Activated CD4-positive, alpha-beta T cell treated with anti-CD3 and anti-CD28 coated beads for 48 hours (primary cell): ENCODE measurements at regions not wholly inside any gene's neighbourhood (a gene's known extent, or its start where the extent isn't known, plus 50 kb on each side); places are given as distances from the start of the nearest gene placed in this dataset.
A peak's percentile ranks its signal among the peaks of the same experiment; 100 is the strongest.

ENCODE experiments used
- DNase-seq: peaks from one replicate; pipeline ENCODE4 v3.0.0-alpha.2; 2020

DNA sequence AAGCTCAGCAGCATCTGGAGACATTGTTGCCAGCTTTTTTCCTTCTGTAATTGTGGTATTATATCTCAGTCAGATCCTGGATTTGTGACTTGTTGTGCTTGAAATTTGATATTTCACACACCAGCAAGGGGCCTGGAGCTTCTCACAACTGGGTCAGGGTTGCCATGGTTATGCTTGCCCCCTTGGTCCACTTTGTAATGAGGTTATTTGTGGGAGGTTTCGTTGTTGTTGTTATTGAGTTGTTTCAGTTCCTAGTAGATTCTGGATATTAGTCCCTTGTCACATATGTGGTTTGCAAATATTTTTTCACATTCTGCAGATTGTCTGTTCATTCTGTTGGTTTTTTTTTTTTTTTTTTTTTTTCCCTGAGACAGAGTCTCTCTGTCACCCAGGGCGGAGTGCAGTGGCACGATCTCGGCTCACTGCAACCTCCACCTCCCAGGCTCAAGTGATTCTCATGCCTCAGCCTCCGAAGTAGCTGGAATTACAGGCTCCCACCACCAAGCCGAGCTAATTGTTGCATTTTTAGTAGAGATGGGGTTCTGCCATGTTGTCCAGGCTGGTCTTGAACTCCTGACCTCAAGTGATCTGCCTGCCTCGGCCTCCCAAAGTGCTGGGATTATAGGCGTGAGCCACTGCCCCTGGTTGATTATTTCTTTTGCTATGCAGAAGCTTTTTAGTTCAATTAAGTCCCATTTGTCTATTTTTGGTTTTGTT lies 80.6 kb upstream of the ETV6 start:
- DNase-seq: no peak

DNA sequence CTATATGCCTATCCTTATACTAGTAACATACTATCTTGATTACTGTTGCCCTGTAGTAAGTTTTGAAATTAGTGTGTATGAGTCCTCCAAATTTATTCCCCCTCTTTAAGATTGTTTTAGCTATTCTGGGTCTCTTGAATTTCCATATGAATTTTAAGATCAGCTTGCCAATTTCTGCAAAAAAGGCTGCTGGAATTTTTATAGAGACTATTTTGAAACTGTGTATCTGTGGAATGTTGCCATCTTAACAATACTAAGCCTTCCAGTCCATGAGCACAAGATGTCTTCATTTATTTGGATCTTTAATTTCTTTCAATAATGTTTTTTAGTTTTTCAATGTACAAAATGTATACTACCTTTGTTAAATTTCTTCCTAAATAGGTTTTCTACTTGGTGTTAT lies 79.8 kb upstream of the ETV6 start:
- DNase-seq: no peak

DNA sequence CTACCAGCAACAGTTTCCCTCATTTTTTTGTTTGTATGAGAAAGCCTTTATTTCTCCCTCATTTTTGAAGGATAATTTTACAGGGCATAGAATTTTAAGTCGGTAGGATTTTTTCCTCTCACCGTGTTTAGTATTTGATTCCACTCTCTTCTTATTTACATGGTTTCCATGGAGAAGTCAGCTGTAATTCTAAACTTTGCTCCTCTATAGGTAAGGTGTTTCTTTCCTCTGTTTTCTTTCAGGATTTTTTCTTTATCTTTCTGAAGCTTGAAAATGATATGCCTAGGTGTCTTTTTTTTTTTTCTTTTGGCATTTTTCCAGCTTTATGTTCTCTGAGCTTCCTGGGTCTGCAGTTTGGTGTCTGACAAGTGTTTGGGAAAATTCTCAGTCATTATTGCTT lies 75.6 kb upstream of the ETV6 start:
- DNase-seq: no peak

DNA sequence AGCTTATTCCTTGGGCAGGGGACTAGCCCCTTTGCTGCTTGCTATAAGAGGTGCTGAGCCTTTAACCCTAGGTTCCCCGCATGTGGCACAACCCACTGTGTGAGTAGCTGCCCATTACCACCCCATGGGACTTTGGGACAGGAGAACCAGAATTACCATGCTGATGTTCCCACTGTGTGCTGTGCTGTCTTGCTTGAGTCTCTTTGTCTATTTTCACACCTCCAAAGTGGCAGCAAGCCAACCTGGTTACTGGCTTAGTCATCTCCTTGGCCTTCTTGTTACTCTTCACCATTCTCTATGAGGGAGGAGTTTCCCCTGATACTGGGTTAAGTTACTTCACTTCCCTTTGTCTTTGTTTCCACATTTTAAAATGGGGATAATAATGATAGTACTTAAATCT lies 73.4 kb upstream of the ETV6 start:
- DNase-seq: peak; percentile 65

DNA sequence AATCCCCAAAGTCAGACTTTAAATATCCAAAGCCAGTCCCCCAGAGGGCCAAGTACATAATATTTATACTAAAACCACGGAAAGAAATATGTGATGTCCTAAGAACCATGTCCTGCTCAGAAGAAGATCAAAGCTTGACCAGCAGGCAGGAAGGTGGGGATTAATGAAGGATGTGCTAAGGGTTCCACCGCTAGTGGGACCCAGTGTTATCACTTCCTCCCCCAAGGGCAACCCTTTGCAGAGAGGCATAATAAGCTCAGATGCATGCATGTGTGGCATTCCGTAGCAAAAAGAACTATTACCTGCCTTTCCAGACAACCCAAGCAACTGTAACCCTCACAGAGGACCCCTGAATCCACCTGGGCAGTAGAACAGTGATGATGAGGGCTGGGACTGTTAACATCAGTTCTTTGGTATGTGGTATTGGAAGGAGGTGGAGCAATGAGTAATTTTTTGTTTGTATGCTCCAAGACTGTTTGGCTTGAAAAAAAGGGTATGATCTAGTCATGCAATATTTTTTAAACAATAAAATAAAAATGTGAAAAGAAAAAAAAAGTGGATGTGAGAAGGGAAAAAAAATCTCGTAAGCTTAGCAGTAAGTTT lies 71.7 kb upstream of the ETV6 start:
- DNase-seq: no peak

DNA sequence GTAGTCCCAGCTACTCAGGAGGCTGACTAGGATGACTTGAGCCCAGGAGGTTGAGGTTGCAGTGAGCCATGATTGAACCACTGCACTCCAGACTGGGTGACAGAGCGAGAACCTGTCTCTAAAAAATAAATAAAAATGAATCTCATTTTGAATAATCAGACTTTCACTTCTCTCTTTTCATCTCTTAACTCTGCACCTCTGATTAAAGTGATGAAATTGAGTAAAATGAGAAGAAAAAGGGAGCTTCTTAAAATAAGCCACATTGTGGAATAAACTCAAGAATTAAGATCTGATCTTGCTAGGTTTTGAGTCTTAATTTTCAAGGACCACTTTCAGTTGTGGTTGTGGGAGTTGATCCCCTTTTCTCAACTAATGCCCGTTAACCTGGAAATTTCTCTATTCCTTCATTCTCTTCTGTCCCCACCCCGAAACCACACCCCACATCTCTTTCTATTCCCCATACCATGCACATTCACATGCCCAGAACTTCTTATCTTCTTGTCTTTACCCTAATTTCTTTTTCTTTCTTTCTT lies 70.9 kb upstream of the ETV6 start:
- DNase-seq: peak; percentile 46

DNA sequence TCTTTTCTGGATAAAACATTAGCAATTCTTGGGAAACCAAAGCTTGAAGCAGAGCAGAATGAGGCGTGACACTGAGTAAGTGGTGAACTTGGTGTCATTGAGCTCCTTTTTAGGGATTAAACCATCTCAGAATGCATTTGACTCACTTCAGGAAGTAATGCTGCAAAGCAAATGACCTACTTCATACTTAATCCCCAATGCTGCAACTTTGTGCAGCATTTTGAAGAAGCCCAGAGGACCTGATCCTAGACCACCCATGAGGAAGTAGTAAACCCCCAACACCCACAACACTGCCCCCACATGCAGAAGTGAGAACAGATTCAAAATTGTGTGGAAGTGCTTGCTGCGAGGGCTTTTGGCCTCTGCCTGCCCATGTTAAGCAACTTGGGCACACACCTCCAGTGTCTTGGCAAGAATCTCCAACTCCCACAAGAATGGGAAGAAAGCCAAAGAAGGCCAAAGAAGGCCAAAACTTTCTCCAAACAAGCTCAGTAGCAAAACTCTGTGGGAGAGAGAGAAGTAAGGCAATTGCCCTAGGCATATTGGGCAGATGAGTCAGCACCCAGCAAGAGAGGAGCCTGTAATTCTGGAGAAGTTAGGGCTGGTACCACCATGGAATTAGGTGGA lies 69.2 kb upstream of the ETV6 start:
- no peak for DNase-seq

DNA sequence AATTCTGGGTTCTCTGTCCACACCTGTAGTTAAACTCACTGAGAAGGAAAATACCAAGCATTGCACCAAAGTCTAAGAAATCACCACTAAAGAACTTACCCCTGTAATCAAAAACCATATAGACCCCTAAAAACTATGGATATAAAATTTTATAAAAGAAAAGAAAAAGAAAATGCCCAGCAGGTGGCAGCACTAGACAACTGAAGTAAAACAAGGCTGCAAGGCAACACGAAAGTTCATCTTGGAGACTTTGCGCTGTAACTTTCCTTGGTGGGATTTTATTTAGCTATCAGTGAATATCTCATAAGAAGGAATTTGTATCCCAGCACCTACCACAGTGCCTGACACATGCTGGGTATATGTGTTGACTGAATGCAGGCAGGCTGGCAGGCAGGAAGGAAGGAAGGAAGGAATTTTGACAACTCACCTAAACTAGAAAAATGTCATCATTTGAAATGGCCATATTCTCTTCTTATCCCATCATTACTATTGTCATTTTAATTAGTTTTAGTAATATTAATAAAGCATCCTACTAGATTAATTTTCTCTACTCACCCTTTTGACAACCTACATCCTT lies 68.2 kb upstream of the ETV6 start:
- DNase-seq: peak; percentile 80

DNA sequence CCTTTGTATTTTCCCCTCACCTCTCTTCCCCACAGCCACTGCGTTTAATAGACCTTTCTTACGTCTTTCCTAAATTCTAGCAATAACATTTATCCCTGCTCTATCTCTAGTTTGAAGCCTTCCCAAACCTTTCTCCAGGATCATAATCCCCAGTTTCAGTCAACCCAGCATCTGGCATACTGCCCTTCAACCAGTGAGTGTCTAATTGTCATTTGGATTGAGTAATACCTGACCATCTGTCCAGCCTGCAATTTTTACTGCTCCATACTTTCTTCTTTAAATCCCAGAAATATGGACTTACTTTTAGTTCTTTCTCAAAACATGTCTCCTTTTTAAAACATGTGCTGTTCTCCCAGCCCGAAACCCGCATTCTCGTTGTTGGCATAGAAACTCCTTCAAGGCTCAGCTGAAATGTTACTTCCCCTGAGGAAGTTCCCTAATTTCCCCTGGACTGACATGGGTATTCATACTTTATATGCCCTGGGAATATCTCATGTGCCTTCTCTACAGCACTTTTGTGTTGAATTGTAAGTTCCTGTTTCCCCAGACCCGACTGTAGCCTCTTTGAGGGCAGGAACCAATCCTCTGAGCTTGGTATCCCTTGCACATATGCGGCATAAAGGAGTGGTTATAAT lies 65.1 kb upstream of the ETV6 start:
- DNase-seq: no peak

DNA sequence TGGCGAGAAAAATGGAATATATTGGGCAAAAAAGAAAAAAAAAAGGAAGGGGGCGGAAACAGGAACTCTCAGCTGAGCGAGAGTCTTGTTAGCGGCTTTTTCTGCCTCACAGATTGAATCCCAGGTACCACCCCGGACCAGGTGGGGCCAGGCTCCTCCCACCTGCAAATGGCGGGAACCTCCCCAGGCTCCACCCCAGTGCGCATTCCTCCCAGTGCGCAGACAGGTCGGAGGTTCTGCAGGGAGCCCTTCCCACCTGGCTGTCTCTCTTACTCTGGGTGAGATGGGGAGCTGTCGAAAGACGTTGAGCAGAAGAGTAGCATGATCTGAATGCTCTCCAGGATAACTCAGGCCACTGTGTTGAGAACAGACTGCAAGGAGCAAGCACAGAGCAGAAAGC lies 57.0 kb upstream of the ETV6 start:
- DNase-seq: no peak

DNA sequence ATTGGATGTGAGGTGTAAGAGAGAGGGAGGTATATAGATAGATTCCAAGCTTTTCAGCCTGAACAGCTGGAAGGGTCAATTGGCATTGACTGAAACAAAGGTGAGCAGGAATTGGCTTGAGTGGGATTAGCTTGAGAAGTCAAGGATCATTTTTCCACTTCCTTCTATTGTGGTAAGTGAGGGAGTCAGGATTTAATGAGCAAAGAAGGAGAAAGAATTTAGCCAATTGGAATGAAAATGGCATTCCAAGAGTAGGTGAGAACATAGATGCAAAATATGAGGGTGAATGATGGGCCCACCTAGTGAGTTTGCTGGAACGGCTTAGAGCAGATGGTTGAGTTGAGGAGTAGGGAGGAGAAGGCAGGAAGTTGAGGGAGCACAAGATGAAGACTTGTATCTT lies 56.5 kb upstream of the ETV6 start:
- no peak for DNase-seq

DNA sequence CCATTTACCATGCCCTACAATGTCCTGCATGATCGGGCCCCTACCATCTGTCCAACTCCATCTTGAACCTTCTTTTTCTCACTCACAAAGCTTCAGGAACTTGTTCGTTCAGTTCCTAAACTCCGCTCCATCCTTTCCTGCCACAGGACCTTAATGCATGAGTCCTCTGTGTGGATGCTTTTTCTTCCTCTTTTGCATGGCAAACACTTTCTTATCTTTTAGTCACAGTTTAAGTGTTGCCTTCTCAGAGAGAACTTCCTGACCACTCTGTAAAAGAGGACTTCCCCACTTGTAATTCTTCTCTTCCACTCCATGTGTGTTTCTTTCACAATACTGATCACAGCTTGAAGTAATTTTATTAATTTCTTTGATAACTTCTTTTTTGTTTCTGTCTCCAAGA lies 54.4 kb upstream of the ETV6 start:
- no peak for DNase-seq

DNA sequence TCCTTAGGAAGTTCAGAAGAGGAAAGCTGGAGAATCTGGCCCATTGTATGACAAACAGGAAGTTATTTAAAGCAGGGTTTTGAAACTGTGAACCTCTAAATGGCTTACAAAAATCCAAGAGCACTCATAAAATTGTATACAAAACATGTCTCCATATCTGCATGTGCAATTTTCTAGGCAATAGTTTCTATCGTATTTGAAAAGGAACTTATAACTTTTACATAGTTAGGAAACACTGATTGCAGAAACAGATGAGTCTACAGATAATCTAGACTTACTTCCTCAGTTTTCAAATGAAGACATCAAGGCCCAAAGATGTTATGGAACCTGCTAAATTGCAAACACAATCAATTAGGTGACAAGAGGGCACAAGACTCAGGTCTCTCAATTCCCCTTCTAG lies 53.3 kb upstream of the ETV6 start:
- DNase-seq: no peak

DNA sequence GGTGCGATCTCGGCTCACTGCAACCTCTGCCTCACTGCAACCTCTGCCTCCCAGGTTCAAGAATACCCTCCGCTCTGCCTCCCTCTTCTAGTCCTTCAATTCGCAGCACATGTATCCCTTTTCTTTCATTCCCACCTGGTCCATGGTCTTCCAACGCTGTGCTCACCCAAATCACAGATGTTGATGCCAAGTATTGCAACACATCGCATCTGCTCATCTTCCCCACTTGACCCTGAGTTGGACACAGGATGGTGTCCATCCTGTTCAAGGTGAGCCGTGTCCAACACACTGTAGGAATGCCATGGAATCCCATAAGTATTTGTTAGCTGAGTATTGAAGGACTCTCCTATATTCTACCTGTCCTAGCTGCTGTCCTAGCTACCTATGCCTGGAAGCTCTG lies 50.6 kb upstream of the ETV6 start:
- no peak for DNase-seq
